ENCODE measurements at regions not wholly inside any gene's neighbourhood (a gene's known extent, or its start where the extent isn't known, plus 50 kb on each side); places are given as distances from the start of the nearest gene placed in this dataset.

DNA sequence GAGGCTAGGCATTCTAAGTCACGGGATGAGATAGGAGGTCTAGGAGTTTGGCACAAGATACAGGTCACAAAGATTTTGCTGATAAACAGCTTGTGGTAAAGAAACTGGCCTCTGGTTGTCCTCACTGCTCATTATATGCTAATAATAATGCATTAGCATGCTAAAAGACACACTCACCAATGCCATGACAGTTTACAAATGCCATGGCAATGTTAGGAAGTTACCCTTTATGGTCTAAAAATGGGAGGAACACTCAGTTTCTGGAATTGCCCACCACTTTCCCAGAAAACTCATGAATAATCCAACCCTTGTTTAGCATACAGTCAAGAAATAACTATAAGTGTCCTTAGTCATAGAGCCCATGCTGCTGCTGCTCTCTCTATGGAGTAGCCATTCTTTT lies 286.9 kb downstream of the ZNF674 start:
- H3K27me3 ChIP-seq (ENCODE audit: control insufficient read depth, insufficient read depth, low read length) = no peaks in the 10 kb centered on the region; the same call in none of the 2 replicates
- no peaks in the 10 kb centered on the region for H3K4me1 ChIP-seq (ENCODE audit: control insufficient read depth, insufficient read depth, low read length)
- CTCF ChIA-PET = no interaction called here
- DNase-seq (no peak), ATAC-seq (ENCODE audit: low read depth) (no peak)
- H4K8ac ChIP-seq (ENCODE audit: low read depth in 2 of 2, low read length in 2 of 2) = no peak overlapping the region
- H4K5ac ChIP-seq (ENCODE audit: low read depth, low read length) = no peak overlapping the region
- no peaks in the 10 kb centered on the region for H3K36me3 ChIP-seq (ENCODE audit: control insufficient read depth, insufficient read depth, low read length)
- no peak overlapping the region for H3K4me2 ChIP-seq (ENCODE audit: low read depth, low read length)
- no peaks in the 10 kb centered on the region for H3K9me1 ChIP-seq (ENCODE audit: insufficient read depth, low read length)
- dilution Hi-C loops (cut with HindIII; ENCODE audit: low sequenced_read_pairs, unreplicated experiment) (no loop called here), in situ Hi-C loops (cut with MboI; ENCODE audit: low sequenced_read_pairs) (no loop called here), intact Hi-C loops (cut with micrococcal nuclease) (no loop called here)
- no peak overlapping the region for H2BK120ac ChIP-seq (ENCODE audit: low read depth, low read length)
- TF ChIP-seq, protein P1, sequence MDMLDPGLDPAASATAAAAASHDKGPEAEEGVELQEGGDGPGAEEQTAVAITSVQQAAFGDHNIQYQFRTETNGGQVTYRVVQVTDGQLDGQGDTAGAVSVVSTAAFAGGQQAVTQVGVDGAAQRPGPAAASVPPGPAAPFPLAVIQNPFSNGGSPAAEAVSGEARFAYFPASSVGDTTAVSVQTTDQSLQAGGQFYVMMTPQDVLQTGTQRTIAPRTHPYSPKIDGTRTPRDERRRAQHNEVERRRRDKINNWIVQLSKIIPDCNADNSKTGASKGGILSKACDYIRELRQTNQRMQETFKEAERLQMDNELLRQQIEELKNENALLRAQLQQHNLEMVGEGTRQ (IDR thresholded peaks at IDR 0.05; ENCODE audit: low read depth, low read length) = no peak
- no peak for TF ChIP-seq RCOR1 (IDR thresholded peaks at IDR 0.05; ENCODE audit: insufficient replicate concordance, low read length)
- TF ChIP-seq CTCF (conservative IDR thresholded peaks at IDR 0.05; ENCODE audit: low read depth, low read length) = no peak
- TF ChIP-seq FOS (IDR thresholded peaks at IDR 0.05; ENCODE audit: low read depth, low read length) = no peak
- TF ChIP-seq ELK1 (IDR thresholded peaks at IDR 0.05; ENCODE audit: borderline replicate concordance, low read depth, low read length) = no peak
- no peak for TF ChIP-seq SMC3 (IDR thresholded peaks at IDR 0.05; ENCODE audit: low read depth, low read length)
- no peak for TF ChIP-seq MAFK (IDR thresholded peaks at IDR 0.05; ENCODE audit: low read depth, low read length)
- TF ChIP-seq MAZ (IDR thresholded peaks at IDR 0.05; ENCODE audit: borderline replicate concordance, low read depth, low read length) = no peak
- no peak for TF ChIP-seq NFE2L2 (IDR thresholded peaks at IDR 0.05; ENCODE audit: low read depth, low read length)
- no peak for TF ChIP-seq POLR2A (IDR thresholded peaks at IDR 0.05; ENCODE audit: low read depth, low read length)
- TF ChIP-seq BHLHE40 (IDR thresholded peaks at IDR 0.05; ENCODE audit: low read depth, low read length) = no peak
- no peak for TF ChIP-seq CEBPB (IDR thresholded peaks at IDR 0.05; ENCODE audit: low read depth, low read length)
- TF ChIP-seq RFX5 (IDR thresholded peaks at IDR 0.05; ENCODE audit: low read depth, low read length) = no peak
- no peak for TF ChIP-seq MXI1 (IDR thresholded peaks at IDR 0.05; ENCODE audit: borderline replicate concordance, low read depth, low read length)
- TF ChIP-seq RAD21 (IDR thresholded peaks at IDR 0.05; ENCODE audit: low read length) = no peak
- TF ChIP-seq CHD1 (IDR thresholded peaks at IDR 0.05; ENCODE audit: low read depth, low read length) = no peak
- no peak overlapping the region for H3K4me3 ChIP-seq (ENCODE audit: insufficient read depth, low read depth, low read length)
- no TSS peak for BruUV-seq (replicated peaks)
- no peak overlapping the region for H3K9ac ChIP-seq (ENCODE audit: low read depth, low read length)
- no peaks in the 10 kb centered on the region for H4K20me1 ChIP-seq (ENCODE audit: insufficient read depth, low read length)
- H4K91ac ChIP-seq (ENCODE audit: insufficient read depth, low read depth, low read length) = no peak overlapping the region
- WGBS, 2 experiments (ENCODE audit: extremely low coverage in 2 of 2, insufficient read length in 1 of 2) = no CpG with 5 or more reads among the region's 1 CpG
- H2BK15ac ChIP-seq (ENCODE audit: low read depth, low read length) = no peak overlapping the region
- no peak overlapping the region for H3K18ac ChIP-seq (ENCODE audit: low read depth, low read length)
- no peak overlapping the region for H3K23ac ChIP-seq (ENCODE audit: low read depth, low read length)
- no peak overlapping the region for H3K14ac ChIP-seq (replicated peaks; ENCODE audit: low read depth, low read length)
- no peak overlapping the region for H3K4ac ChIP-seq (ENCODE audit: low read depth, low read length)
- no peaks in the 10 kb centered on the region for H3K79me1 ChIP-seq (ENCODE audit: low read depth in 1 of 2, low read length in 2 of 2)
- H3K27ac ChIP-seq (ENCODE audit: insufficient read depth, low read length) = no peak overlapping the region
- no peak overlapping the region for H3K56ac ChIP-seq (ENCODE audit: extremely low read depth, insufficient read depth, low read length)
- H2BK20ac ChIP-seq (ENCODE audit: low read depth, low read length) = no peak overlapping the region
- no peak overlapping the region for H2BK5ac ChIP-seq (ENCODE audit: low read depth, low read length, poor library complexity, severe bottlenecking)
- no peak overlapping the region for H2AK9ac ChIP-seq (replicated peaks; ENCODE audit: low read depth, low read length, poor library complexity)
- POLR2A ChIA-PET (ENCODE audit: unreplicated experiment) = no interaction called here
- H2AK5ac ChIP-seq (ENCODE audit: low read depth, low read length) = no peak overlapping the region
- no peak overlapping the region for H2AFZ ChIP-seq (replicated peaks; ENCODE audit: low read length, poor library complexity)
- H3K9me3 ChIP-seq (ENCODE audit: control insufficient read depth, insufficient read depth, low read length) = no peaks in the 10 kb centered on the region

All from IMR-90 (cell line).